Stimulated activated CD8-positive, alpha-beta memory T cell treated with anti-CD3 and anti-CD28 coated beads, Interleukin-2, amount 100 ng/mL, for 48 hours (primary cell): ENCODE measurements at regions not wholly inside any gene's neighbourhood (a gene's known extent, or its start where the extent isn't known, plus 50 kb on each side); places are given as distances from the start of the nearest gene placed in this dataset.
A peak's percentile ranks its signal among the peaks of the same experiment; 100 is the strongest.
"Not testable (repeated sequence)": the region's sequence is repeated elsewhere in the genome, so short reads cannot be mapped to it uniquely, and the experiment has no call there.

Experiments
- DNase-seq, 2 donors: peaks; one replicate each; pipeline ENCODE4 v3.0.0-alpha.2; 2020; ENCODE audit warnings: low read depth in 2 of 2

GRCh38 chr10:63783882-63784281, 262.7 kb downstream of the REEP3 start:
- DNase-seq, result no peak

- DNase-seq, result no peak
Observed at GRCh38 chr10:63788152-63788821, 267.1 kb downstream of the REEP3 start.

- no peak for DNase-seq
Observed at GRCh38 chr10:63795094-63795860, 274.1 kb downstream of the REEP3 start.

- DNase-seq, result no peak
Observed at GRCh38 chr10:63798599-63799498, 277.6 kb downstream of the REEP3 start.

GRCh38 chr10:63799521-63800300, 278.5 kb downstream of the REEP3 start:
- no peak for DNase-seq

GRCh38 chr10:63801166-63801565, 280.0 kb downstream of the REEP3 start:
- DNase-seq, result no peak

- no peak for DNase-seq
Observed at GRCh38 chr10:63806330-63806729, 285.1 kb downstream of the REEP3 start.

GRCh38 chr10:63812501-63812900, 291.3 kb downstream of the REEP3 start:
- DNase-seq, result no peak

- peak in 1 of 2 donors; percentile 5 for DNase-seq
Observed at GRCh38 chr10:63819753-63820329, 298.6 kb downstream of the REEP3 start.

- DNase-seq, result no peak
Observed at GRCh38 chr10:63822496-63822895, 301.3 kb downstream of the REEP3 start.

- no peak for DNase-seq
Observed at GRCh38 chr10:63825111-63825510, 303.9 kb downstream of the REEP3 start.

GRCh38 chr10:63825766-63826165, 304.6 kb downstream of the REEP3 start:
- no peak for DNase-seq

GRCh38 chr10:63827018-63827417, 305.8 kb downstream of the REEP3 start:
- DNase-seq, result not testable (repeated sequence)

GRCh38 chr10:63829020-63829419, 307.8 kb downstream of the REEP3 start:
- DNase-seq, result no peak

GRCh38 chr10:63829573-63830149, 308.5 kb downstream of the REEP3 start:
- DNase-seq, result no peak

- DNase-seq, result no peak
Observed at GRCh38 chr10:63832686-63833085, 311.5 kb downstream of the REEP3 start.

GRCh38 chr10:63833411-63834060, 312.3 kb downstream of the REEP3 start:
- no peak for DNase-seq

- no peak for DNase-seq
Observed at GRCh38 chr10:63836666-63837442, 315.7 kb downstream of the REEP3 start.

GRCh38 chr10:63841761-63842160, 320.6 kb downstream of the REEP3 start:
- DNase-seq, result no peak
